Lung (tissue), 11 donors: ENCODE measurements at regions not wholly inside any gene's neighbourhood (a gene's known extent, or its start where the extent isn't known, plus 50 kb on each side); places are given as distances from the start of the nearest gene placed in this dataset.

Experiments
- ATAC-seq: fragments of 200-7000 bp; cut with Tn5 transposase; one replicate; pipeline ENCODE4 v1.9.1; 2020; ENCODE audit warnings: moderate number of reproducible peaks; ENCODE audit not compliant: insufficient read depth, low FRiP score
- DNase-seq, 3 donors: peaks; one replicate each; pipeline ENCODE4 v3.0.0-alpha.2; 2013 to 2017
- H3K27ac ChIP-seq, 2 donors: one replicate each; pipeline ENCODE4 v1.5.1; 2013; ENCODE audit warnings: mild to moderate bottlenecking in 2 of 2, moderate library complexity in 2 of 2, control low read depth in 1 of 2, inconsistent platforms in 1 of 2, low read depth in 1 of 2, low read length in 1 of 2
- H3K27me3 ChIP-seq, 3 donors: one replicate each; pipeline ENCODE4 v1.5.1; 2013; ENCODE audit warnings: low read length in 2 of 3; ENCODE audit not compliant: control insufficient read depth in 3 of 3, insufficient read depth in 3 of 3
- H3K36me3 ChIP-seq, 4 donors: one replicate each; pipeline ENCODE4 v1.5.1; 2013; ENCODE audit warnings: low read length in 4 of 4, mild to moderate bottlenecking in 1 of 4, moderate library complexity in 1 of 4; ENCODE audit not compliant: control insufficient read depth in 4 of 4, insufficient read depth in 4 of 4
- H3K4me1 ChIP-seq, 5 donors: one replicate each; pipeline ENCODE4 v1.5.1; 2013; ENCODE audit warnings: low read length in 5 of 5, mild to moderate bottlenecking in 2 of 5, moderate library complexity in 1 of 5; ENCODE audit not compliant: control insufficient read depth in 5 of 5, insufficient read depth in 5 of 5
- H3K4me3 ChIP-seq: one replicate; pipeline ENCODE4 v1.5.1; 2013; ENCODE audit warnings: mild to moderate bottlenecking, control low read depth, moderate library complexity
- H3K9ac ChIP-seq, 2 donors: one replicate each; pipeline ENCODE4 v1.5.1; 2013; ENCODE audit warnings: low read length in 2 of 2, control low read depth in 1 of 2; ENCODE audit not compliant: insufficient read depth in 1 of 2
- H3K9me3 ChIP-seq, 4 donors: one replicate each; pipeline ENCODE4 v1.5.1; 2013; ENCODE audit warnings: low read length in 3 of 4, mild to moderate bottlenecking in 1 of 4, moderate library complexity in 1 of 4; ENCODE audit not compliant: control insufficient read depth in 4 of 4, insufficient read depth in 3 of 4
- WGBS, 2 donors: extraction: QIAGEN DNeasy Blood & Tissue Kit; methylation state at CpG; one replicate each; pipeline ENCODE4 v1.1.7; 2013; 5-methylcytosine and 5-hydroxymethylcytosine counted together
- TF ChIP-seq, protein P1 (sequence below): IDR thresholded peaks from 2 replicates; pipeline ENCODE4 v1.5.1; 2012; ENCODE audit warnings: mild to moderate bottlenecking; ENCODE audit errors: control extremely low read depth, extremely low read depth
- donor health status: control.
- donor health status: control.
- donor health status: Bipolar disorder and iron deficiency.
- donor health status: healthy.
- donor health status: DM: yes; HTN: yes; CAD: no.

DNA sequence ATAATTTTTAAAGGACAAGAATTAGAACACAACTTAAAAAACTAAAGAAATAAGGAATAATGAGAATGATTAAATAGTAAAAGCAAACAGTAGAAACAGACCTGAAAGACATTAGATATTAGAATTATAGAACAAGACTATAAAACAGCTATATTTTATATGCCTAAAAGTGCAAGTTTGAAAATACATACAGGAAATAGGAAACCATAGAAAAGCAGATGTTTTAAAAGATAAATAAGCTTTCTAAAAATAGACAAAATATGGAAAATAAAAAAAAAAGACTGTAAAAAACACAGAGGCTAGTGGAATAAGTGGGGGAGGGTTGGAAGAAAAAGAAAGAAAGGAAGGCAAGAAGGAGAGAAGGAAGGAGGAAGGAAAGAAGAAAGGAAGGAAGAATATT, 407.3 kb downstream of the IDS start:
- peaks cover 0 to 2% (median 0%) of the 10 kb centered on the region in 4 donors for H3K9me3 ChIP-seq
- TF ChIP-seq, protein P1, sequence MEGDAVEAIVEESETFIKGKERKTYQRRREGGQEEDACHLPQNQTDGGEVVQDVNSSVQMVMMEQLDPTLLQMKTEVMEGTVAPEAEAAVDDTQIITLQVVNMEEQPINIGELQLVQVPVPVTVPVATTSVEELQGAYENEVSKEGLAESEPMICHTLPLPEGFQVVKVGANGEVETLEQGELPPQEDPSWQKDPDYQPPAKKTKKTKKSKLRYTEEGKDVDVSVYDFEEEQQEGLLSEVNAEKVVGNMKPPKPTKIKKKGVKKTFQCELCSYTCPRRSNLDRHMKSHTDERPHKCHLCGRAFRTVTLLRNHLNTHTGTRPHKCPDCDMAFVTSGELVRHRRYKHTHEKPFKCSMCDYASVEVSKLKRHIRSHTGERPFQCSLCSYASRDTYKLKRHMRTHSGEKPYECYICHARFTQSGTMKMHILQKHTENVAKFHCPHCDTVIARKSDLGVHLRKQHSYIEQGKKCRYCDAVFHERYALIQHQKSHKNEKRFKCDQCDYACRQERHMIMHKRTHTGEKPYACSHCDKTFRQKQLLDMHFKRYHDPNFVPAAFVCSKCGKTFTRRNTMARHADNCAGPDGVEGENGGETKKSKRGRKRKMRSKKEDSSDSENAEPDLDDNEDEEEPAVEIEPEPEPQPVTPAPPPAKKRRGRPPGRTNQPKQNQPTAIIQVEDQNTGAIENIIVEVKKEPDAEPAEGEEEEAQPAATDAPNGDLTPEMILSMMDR, result no peak
- H3K9ac ChIP-seq, result no peak overlapping the region
- DNase-seq (no peak), ATAC-seq (no peak)
- H3K27me3 ChIP-seq, result no peaks in the 10 kb centered on the region
- no peak overlapping the region for H3K4me3 ChIP-seq
- H3K27ac ChIP-seq, result no peak overlapping the region
- no peaks in the 10 kb centered on the region for H3K36me3 ChIP-seq
- no peaks in the 10 kb centered on the region for H3K4me1 ChIP-seq

DNA sequence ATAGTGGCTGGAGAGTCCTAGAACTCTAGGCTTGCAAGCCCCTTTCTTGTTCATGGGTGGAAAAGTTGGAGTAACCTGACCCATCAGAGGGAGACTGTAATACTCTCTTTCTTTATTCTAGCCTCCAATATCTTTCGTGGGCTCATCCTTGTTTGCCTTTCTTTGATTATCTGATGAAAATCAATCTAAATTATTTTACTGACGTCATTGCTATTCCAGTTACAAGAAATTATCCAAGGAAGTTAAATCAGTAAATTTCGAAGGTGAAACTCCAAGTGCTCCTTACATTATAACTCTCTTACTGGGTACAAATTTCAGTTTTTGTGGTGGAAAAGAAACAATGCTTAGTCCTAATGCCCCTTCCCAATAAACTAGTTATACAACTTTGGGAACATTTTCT, 412.9 kb downstream of the IDS start:
- Histone ChIP-seq H3K4me1 (no peaks in the 10 kb centered on the region), H3K36me3 (no peaks in the 10 kb centered on the region), H3K27me3 (no peaks in the 10 kb centered on the region), H3K9ac (no peak overlapping the region), H3K27ac (no peak overlapping the region), H3K9me3 (peaks cover 0 to 2% (median 0%) of the 10 kb centered on the region in 4 donors), H3K4me3 (no peak overlapping the region)
- TF ChIP-seq, protein P1, result no peak
- ATAC-seq, result no peak
- no peak for DNase-seq
- WGBS, 2 donors, result 55 to 82% methylated on average over 3 of the region's 3 CpGs

DNA sequence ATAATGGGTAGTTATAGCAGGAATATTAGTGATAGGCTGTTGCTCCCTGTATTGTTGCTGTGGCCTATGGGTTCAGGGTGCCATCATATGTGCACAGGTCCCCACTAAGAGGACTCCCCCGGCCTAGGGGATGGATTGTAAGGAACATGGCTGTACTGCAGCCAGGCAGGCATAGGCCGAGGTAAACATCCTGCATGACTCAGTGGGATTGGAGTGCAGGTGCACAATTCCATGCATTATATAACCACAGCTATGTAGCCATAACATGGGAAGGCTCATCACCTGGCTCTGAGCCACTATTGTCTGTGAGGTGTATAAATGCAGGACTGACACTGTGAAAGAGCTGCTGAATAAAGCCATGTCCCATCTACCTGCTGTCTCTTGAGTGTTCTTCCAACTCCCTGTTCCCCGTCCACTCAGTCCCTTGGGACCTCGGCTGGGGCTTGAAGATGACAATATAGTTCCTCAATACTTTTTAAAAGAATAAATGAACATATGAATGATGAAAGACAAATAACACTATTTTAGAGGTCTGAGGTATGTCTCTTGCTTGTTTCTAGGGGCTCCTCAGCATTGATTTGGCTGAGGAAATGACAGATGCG, 425.2 kb downstream of the IDS start:
- Histone ChIP-seq H3K9ac (no peak overlapping the region), H3K4me3 (no peak overlapping the region), H3K36me3 (no peaks in the 10 kb centered on the region), H3K27ac (no peak overlapping the region), H3K4me1 (peaks cover 0 to under 1% (median 0%) of the 10 kb centered on the region in 5 donors), H3K27me3 (no peaks in the 10 kb centered on the region), H3K9me3 (peaks cover 0 to 7% (median 0%) of the 10 kb centered on the region in 4 donors)
- 73 to 88% methylated on average over 5 of the region's 5 CpGs for WGBS, 2 donors
- TF ChIP-seq, protein P1, result no peak
- ATAC-seq, result no peak
- DNase-seq, result no peak

DNA sequence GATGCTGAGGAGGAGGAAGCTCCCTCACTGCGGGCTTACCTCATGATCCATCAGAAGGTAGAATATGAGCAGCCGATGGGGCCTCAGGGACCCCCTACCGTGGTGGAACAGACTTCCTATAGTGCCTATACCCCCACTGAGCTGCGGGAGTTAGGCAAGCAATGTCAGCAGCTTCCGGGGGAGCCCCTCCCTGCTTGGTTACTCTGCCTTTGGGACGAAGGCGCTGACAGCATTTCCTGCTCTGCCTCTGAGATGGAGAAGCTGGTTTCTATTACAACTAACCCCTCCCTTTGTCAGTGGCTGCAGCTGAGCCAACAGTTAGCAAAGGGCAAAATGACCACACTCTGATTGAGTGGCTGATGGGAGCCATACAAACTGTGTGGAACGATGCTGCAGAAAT, 430.7 kb downstream of the IDS start:
- H3K27ac ChIP-seq, result no peak overlapping the region
- peaks cover 0 to 2% (median 0%) of the 10 kb centered on the region in 3 donors for H3K27me3 ChIP-seq
- TF ChIP-seq, protein P1, result no peak
- peaks cover 0 to 4% (median 0%) of the 10 kb centered on the region in 5 donors for H3K4me1 ChIP-seq
- 8 to 27% methylated on average over 8 of the region's 8 CpGs for WGBS, 2 donors
- DNase-seq, result peak; percentile 69 to 88 (median 76)
- no peaks in the 10 kb centered on the region for H3K36me3 ChIP-seq
- H3K9me3 ChIP-seq, result peaks cover 0 to 4% (median 0%) of the 10 kb centered on the region in 4 donors
- ATAC-seq, result no peak
- no peak overlapping the region for H3K9ac ChIP-seq
- H3K4me3 ChIP-seq, result no peak overlapping the region
